NCI-H2107 treated with DMSO at 0.1 percent for 48 hours (cell line): ENCODE measurements at regions not wholly inside any gene's neighbourhood (a gene's known extent, or its start where the extent isn't known, plus 50 kb on each side); places are given as distances from the start of the nearest gene placed in this dataset.

ENCODE experiments used
- DNase-seq: peaks from one replicate; lab custom pipeline; 2025; ENCODE audit not compliant: unreplicated experiment; lab: John Stamatoyannopoulos, UW

DNA sequence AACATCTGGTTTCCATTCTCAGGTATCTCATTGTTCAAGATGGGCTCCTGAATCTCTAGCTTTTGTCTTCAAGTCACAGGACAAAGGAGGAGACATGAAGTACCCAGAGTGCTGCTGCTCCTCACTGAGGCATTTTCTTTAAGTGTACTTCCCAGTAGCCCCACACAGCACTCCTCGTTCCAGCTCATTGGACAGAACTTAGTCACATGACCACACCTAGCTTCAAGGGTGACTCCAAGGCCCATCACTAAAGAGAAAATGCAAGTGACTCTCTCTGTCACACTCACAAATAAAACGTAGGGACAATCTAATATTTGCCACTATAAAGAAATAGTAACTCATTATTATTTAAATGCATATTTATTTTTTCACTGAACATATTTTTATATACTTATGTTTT, 58.3 kb upstream of the NEUROD6 start:
- no peak for DNase-seq

GRCh38 chr7:31407178-31407676, 66.7 kb upstream of the NEUROD6 start:
- no peak for DNase-seq

DNA sequence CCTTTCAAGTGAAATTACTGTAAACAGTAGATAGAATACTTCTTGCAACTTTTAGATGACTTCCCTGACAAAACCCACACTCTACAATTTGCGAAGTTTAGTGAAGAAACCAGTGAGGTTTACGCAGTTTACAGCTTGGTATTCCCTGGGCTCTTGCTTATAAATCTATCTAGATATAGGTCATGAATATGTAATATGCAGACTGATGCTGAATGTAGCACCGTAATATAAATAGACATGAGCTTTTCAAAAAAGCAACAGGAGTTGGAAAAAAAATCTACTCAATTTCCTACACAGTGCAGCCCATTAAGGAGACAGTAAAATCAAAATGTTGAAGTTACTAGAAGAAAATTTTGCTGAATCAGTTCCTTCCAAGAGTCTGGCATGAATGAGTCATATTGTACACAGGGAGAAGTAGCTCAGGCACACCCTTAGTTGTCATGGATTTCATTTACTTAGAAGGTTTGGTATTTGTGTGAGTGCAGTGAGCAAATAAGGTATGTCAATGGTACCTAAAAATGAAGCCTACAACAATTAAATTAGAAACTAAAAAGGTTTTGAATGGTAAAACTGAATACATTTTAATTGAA, 67.7 kb upstream of the NEUROD6 start:
- no peak for DNase-seq

- no peak for DNase-seq
These were observed 69.7 kb upstream of the NEUROD6 start for GRCh38 chr7:31410265-31410664.

- DNase-seq: no peak
These were observed 70.9 kb upstream of the NEUROD6 start for GRCh38 chr7:31411416-31411815.

DNA sequence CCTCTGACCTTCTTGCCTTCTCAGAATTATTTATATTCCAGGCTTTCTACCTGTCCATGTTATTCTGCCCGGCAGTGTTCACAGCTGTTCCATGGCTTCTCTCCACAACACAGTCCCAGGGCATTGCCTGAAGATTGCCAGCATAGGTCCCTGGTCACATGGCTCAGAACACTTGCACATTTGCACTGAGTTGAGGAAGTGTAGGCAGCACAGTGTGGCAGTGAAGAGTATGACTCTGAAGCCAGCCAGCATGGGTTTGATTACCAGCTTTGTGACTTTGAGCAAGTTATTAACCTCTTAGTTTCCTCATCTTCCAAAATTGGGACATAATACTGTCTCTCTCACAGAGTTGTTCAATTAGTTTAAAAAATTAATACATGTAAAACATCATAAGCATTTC, 73.2 kb upstream of the NEUROD6 start:
- DNase-seq: no peak

DNA sequence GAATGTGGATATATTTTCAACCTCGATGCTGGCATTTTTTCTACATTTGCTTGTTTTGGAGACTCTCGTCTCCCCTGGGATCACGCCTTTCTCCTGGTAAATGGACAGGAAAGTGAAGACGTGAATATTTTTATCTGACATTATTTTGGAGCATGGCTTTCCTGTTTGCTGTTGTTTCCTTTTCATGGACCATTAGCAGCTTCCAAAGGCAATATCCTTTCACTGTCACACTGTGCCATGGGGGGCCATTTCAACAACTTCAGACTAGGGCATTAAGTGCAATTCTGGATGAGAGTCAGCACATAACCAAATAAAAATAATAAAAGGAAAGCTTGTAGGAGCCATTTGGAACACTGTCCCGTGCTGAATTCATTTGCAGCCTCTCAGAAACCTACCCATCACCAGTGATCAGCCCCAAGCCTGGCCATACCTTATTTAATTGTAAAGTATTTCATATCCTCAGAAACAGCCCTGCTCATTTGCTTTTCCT, 75.9 kb upstream of the NEUROD6 start:
- no peak for DNase-seq

- no peak for DNase-seq
These were observed 78.4 kb upstream of the NEUROD6 start for GRCh38 chr7:31418928-31419327.

DNA sequence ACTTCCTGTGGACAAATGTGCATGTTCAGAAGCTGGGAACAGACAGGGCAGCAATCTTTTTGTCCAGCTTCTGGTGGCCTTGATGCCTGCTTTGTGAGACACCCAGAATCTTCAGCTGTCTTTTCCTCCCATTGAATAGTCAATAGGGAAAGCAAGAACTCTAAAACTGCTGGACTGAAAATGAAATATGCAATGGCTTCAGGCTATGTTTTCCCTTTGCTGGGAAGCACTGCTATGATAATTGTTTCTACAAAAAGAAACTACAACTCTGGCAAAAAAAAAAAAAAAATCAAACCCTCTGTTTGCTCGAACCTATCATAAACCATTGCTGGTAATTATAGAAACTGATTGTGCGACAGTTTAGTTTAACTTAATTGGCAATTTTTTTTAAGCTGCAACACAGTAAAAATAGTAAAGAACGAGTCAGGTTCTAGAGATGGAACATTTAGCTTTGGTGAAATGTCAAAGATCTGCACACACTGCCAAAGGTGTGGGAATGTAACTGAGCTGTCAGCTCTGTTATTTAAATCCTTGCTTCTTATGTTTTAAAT, 79.1 kb upstream of the NEUROD6 start:
- no peak for DNase-seq

DNA sequence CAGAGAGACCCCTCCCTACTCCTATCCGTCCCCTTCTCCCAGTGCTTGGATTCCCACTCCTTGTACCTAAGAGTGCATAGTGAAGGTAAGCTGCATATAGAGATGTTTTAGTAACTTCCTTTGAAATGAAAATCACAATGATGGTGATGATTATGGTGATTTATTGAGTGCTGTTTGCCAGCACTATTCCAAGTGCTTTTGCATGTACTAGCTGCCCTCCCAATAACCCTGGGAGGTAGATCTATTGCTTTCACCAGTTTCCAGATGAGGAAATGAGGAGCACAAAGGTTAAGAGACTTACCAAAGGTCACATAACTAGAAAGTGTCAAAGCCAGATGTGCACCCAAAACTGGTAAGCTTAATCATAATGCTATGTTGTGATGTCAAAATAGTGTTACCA, 80.4 kb upstream of the NEUROD6 start:
- no peak for DNase-seq

DNA sequence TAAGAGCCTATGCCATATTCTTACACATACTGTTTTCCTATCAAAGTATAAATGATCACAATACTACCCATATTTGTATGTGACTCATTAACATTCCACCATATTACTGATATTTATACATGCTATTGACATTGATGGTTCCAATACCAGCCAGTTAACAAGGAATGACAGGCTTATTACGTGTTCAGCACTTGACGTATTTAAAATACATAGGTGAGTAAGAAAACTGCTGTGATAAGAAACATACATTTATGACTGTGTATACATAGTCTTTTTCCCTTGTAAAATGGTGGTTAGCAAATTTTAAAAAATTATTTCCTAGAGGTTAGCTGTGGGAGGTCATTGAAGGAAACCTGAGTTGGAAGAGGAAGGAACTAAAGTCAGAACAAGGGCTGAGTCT, 81.1 kb upstream of the NEUROD6 start:
- no peak for DNase-seq

GRCh38 chr7:31423994-31424393, 83.5 kb upstream of the NEUROD6 start:
- no peak for DNase-seq

- no peak for DNase-seq
These were observed 81.7 kb upstream of the ITPRID1 start for GRCh38 chr7:31432176-31432575.

DNA sequence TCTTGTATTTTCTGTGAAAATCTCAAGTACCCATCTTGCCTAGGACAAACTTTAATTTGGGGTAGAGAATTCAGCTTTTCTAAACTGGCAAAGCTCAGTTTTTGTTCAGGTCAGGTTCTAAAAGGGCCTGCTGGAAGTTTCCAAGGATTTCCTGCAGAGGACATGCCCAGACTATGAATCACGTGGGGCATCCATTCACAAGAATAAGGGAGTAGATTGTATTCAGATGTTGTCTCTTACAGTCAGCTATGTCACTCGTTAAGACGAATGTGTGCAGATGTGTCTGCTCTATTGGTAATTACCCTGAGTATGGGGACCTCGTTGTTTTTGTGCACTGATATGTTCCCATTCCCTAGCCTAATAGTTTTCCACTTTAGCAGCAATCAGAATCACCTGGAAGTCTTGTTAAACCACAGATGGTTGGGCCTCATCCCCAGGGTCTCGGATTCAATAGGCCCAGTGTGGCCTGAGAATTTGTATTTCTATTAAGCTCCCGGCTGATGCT, 81.0 kb upstream of the ITPRID1 start:
- DNase-seq: no peak

DNA sequence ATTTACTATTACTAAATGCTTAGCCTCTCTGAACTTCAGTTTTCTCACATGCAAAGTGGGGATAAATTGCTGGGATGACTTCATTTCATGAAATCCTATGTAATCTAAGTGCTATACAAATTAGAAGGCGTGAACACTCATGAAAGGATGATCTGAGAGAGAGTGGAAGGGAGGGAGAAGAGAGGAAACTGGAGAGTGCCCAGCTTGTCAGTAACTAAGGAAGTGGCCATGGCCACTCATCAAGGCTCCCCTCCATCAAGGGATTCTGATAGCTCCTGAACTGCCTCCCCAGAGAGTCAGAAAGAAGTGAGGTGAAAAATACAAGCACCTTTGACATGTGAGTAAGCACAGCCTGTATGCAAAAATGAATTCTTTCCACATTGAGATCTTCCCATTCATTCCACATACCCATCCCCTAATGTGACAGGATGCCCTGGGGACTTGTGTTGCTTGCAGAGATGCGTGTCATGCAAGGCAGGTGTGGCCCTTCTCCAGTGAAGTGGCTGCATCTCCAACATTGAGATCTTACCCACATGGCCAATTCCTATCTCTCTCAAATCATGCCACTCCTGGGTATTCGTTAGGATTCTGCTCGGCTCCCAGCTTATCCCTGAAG, 76.5 kb upstream of the ITPRID1 start:
- no peak for DNase-seq

- DNase-seq: no peak
These were observed 74.7 kb upstream of the ITPRID1 start for GRCh38 chr7:31439165-31439564.

DNA sequence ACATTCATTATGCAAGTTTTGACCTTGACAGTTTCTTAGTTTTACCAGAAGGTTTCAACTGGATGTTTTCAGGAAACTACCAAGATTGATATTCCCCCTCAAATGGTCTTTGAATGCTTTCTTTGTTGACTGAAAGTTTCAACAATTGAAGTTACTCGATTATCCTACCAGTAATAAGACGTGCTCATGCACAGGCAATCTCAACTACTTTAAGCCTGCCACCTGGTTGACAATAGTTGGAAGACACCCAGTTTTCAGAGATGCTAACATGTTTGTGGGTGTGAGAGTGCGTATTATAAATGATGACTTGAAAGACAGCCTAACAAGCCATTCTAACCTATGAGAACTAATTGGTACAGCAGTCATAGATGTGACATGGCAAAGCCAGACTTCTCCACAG, 73.4 kb upstream of the ITPRID1 start:
- DNase-seq: no peak

DNA sequence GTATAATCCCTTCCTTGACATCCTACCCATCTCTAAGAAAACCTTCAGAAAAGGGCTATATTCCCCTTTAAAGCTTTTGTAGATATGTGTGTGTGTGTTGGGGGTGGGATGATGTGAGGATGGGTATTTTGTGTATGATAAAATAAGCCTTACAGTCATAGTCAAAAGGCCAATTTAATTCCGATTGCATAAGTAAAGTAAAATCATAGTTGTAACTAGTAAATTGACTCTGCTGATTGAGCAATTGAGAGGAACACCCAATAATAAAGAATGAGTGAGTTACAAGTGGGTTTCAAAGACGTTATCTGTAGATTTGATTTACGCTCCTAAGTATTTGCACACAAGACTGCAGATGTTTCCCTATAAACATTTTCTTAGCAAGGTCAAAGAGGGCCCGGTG, 71.3 kb upstream of the ITPRID1 start:
- DNase-seq: no peak

DNA sequence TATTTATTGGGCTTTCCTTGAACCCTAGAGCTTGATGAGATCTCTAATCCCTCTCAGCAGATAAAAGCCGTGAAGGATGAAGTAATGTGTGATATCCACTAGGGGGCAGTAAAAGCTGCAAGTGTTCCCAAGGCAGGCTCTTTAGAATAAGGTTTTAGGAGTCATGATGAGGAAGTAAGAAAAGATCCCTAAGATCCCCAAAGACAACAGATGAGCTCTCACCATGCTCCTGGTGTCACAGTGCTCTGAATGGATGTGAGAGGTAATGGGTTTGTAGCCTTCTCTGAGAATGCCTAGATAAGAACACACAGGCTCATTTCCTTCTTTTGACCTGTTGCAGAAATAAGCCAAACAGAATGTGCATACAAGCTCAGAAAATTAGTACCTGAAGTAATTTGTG, 70.4 kb upstream of the ITPRID1 start:
- peak; percentile 66 for DNase-seq

GRCh38 chr7:31444196-31444595, 69.7 kb upstream of the ITPRID1 start:
- DNase-seq: no peak

- DNase-seq: no peak
These were observed 68.1 kb upstream of the ITPRID1 start for GRCh38 chr7:31445686-31446355.

- no peak for DNase-seq
These were observed 65.2 kb upstream of the ITPRID1 start for GRCh38 chr7:31448649-31449048.
